RWPE1 (cell line): ENCODE measurements at regions not wholly inside any gene's neighbourhood (a gene's known extent, or its start where the extent isn't known, plus 50 kb on each side); places are given as distances from the start of the nearest gene placed in this dataset.

Source experiments
- CTCF ChIA-PET: fragments of 350-600 bp; sonication (Branson Sonifier 250); formaldehyde crosslinking; extraction: SDS; loops from one replicate; lab custom pipeline; 2021; lab: Yijun Ruan, JAX
- POLR2A ChIA-PET: fragments of 400-600 bp; formaldehyde crosslinking; extraction: SDS; loops from one replicate; lab custom pipeline; 2020; ENCODE audit warnings: antibody characterized with exemption; ENCODE audit not compliant: low non-redundant PET; lab: Yijun Ruan, JAX
- DNase-seq: peaks from one replicate; pipeline ENCODE4 v3.0.0; 2012; ENCODE audit warnings: low spot score
- H3K27ac ChIP-seq: fragments of 450-650 bp; 2 replicates; pipeline ENCODE4 v1.5.1; 2017
- TF ChIP-seq, protein P1 (sequence below): fragments of 450-650 bp; conservative IDR thresholded peaks from 2 replicates; pipeline ENCODE4 v1.5.1; 2017; ENCODE audit warnings: low read depth, mild to moderate bottlenecking

DNA sequence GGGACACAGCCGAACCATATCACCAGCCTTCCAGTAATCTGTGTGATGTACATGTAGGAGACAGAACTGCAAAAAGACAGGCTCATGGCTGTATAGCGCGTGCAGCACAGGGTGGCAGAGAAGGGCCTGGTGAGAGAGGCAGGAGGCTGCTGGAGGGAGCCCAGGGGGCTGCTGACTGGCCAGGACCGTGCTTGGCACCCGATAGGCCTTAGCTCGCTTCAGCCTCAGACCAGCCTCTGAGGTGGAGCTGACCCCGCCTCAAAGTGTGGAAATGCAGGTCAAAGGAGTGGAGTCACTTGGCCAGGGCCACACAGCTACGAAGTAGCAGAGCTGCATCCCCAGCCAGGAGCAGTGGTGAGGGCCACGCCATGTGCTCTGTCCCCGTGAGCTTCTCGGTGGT, 707.6 kb downstream of the QKI start:
- H3K27ac ChIP-seq = no peak overlapping the region
- no peak for DNase-seq
- ChIA-PET POLR2A (no interaction called here), CTCF (no interaction called here)
- TF ChIP-seq, protein P1, sequence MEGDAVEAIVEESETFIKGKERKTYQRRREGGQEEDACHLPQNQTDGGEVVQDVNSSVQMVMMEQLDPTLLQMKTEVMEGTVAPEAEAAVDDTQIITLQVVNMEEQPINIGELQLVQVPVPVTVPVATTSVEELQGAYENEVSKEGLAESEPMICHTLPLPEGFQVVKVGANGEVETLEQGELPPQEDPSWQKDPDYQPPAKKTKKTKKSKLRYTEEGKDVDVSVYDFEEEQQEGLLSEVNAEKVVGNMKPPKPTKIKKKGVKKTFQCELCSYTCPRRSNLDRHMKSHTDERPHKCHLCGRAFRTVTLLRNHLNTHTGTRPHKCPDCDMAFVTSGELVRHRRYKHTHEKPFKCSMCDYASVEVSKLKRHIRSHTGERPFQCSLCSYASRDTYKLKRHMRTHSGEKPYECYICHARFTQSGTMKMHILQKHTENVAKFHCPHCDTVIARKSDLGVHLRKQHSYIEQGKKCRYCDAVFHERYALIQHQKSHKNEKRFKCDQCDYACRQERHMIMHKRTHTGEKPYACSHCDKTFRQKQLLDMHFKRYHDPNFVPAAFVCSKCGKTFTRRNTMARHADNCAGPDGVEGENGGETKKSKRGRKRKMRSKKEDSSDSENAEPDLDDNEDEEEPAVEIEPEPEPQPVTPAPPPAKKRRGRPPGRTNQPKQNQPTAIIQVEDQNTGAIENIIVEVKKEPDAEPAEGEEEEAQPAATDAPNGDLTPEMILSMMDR = no peak

DNA sequence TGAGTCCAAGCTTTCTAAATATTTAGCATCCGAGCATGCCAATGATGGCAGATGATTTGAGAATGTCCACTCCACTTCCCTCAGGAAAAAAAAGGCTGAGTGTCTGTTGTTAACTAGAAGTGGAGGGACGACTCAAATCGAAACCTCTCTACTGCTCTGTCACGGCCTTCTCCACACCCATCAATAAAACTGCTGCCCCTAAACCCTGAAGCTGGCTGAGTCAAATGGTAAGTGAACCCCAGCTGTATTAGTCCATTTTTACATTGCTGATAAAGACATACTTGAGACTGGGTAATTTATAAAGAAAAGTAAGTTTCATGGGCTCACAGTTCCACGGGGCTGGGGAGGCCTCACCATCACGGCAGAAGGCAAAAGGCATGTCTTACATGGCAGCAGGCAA, 707.0 kb downstream of the QKI start:
- TF ChIP-seq, protein P1 = no peak
- ChIA-PET CTCF (interaction anchor here (0.6 kb wide), 1 partner anchor 878 kb away, joined by 3 read pairs; no protein-coding TSS in a partner anchor), POLR2A (no interaction called here)
- no peak overlapping the region for H3K27ac ChIP-seq
- DNase-seq = no peak

DNA sequence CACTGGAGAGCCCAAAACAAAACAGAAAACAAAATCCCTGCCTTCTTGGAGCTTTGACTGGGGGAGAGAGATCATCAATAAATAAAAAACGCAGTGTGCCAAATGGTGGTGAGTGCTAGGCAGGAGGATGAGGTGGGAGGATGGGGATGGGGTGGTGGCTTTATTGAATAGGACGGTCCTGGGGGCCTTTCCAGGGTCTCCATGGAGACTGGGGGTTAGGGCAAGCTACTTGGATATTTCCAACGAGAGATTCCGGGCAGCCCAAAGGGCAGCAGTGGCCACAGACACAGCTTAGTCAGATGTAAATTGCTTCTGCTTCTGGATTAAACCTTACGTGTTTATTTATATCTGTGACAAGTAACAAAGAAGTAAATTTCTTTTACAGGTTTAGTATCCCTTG, 700.1 kb downstream of the QKI start:
- TF ChIP-seq, protein P1 = no peak
- CTCF ChIA-PET = interaction anchor here (0.5 kb wide), 1 partner anchor 79 kb away, joined by 3 read pairs; no protein-coding TSS in a partner anchor
- DNase-seq = no peak
- POLR2A ChIA-PET = no interaction called here
- no peak overlapping the region for H3K27ac ChIP-seq

DNA sequence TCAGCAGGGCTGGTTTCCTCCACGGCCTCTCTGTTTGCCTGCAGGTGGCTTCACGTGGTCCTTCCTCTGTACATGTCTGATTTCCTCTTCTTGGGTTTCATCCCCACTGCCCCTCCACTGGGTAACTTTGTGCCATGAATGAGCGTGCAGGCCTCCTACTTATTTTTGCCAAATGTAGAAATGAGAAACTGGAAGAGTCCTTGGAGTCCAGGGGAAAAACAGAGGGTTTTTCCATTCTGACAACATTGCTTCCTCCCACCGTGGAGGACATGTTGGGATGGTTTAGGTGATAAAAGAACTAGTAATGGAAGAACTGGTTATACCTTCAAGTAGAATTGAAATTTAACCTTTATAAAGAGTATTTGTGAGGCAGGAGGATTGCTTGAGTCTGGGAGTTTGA, 699.5 kb downstream of the QKI start:
- TF ChIP-seq, protein P1 = no peak
- ChIA-PET POLR2A (no interaction called here), CTCF (no interaction called here)
- no peak overlapping the region for H3K27ac ChIP-seq
- no peak for DNase-seq

DNA sequence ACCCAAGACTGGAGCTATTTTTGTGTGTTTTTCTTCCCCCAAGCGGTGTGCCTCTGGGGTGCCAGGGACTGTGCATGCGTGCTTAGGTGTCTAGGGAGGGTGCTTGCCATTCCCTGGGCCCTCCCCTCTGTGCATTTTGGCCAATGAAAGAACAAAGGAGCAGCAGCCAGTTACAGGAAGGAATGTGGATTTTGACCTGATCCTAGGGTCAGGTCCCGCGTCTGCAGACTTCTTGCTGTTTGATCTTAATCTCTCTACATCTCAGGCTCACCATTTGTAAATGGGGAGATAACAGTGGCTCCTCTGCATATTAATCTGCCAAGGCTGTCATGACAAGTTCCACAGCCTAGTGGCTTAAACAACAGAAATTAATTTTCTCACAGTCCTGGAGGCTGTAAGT, 699.1 kb downstream of the QKI start:
- CTCF ChIA-PET = no interaction called here
- POLR2A ChIA-PET = no interaction called here
- DNase-seq = no peak
- TF ChIP-seq, protein P1 = no peak
- no peak overlapping the region for H3K27ac ChIP-seq

DNA sequence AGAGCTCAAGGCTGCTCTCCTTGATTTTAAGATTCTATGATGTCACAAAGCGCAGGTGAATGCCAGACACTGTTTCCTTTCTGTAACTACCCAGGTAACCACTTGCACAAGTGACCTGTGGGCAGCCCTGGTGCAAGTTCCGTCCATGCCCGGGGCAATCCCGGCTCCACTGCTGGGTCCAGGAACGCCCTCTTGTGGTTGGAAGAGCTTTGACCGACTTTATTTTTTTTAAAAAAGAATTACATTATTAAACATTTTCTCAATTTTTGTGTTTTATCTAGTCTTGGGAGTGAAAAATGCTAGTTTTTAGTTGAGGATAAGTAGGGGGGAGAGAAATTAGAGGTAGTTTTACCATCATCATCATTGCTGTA, 695.2 kb downstream of the QKI start:
- TF ChIP-seq, protein P1 = peak; percentile 45
- DNase-seq = no peak
- H3K27ac ChIP-seq = peak overlapping the region; percentile 77
- ChIA-PET POLR2A (no interaction called here), CTCF (interaction anchor here (0.6 to 1.0 kb wide), 2 partner anchors 62 to 1574 kb away, joined by 3 to 4 read pairs; no protein-coding TSS in a partner anchor)
